A549 (cell line): ENCODE measurements at regions not wholly inside any gene's neighbourhood (a gene's known extent, or its start where the extent isn't known, plus 50 kb on each side); places are given as distances from the start of the nearest gene placed in this dataset.

Experiments used
- ATAC-seq, 2 experiments: fragments of 200-7000 bp in 1 of 2; fragments of >200 bp in 1 of 2; cut with Nextera tagmentation in 1 of 2; cut with Tn5 transposase in 1 of 2; 3 replicates each; pipeline versions ENCODE4 v1.8.0 to v1.9.1; 2018 to 2020; ENCODE audit warnings: mild to moderate bottlenecking in 1 of 2, moderate library complexity in 1 of 2
- CTCF ChIA-PET: fragments of 300-600 bp; sonication (Branson Sonifier 250); formaldehyde crosslinking; extraction: SDS; loops from one replicate; lab custom pipeline; 2021; ENCODE audit warnings: antibody characterized with exemption, inconsistent platforms; lab: Yijun Ruan, JAX
- POLR2A ChIA-PET: fragments of 350-600 bp; formaldehyde crosslinking; extraction: SDS; loops from one replicate; lab custom pipeline; 2021; ENCODE audit warnings: antibody characterized with exemption, inconsistent platforms; lab: Yijun Ruan, JAX
- DNase-seq, 2 experiments: peaks; one replicate each; pipeline versions ENCODE4 v3.0.0 to v3.0.0-alpha.2; 2011 to 2016; ENCODE audit warnings: low read depth in 1 of 2, low spot score in 1 of 2
- FAIRE-seq: peaks from 2 replicates; lab custom pipeline; 2011; peaks lifted over from hg19 to GRCh38; lab: Jason Lieb, UNC
- H3K27ac ChIP-seq, 2 experiments: fragments of >200 bp; sonication (Bioruptor Twin); formaldehyde crosslinking; 3 replicates each; pipeline ENCODE4 v1.5.1; 2016 to 2017
- H3K4me1 ChIP-seq: fragments of >200 bp; sonication (Bioruptor Twin); formaldehyde crosslinking; 3 replicates; pipeline ENCODE4 v1.6.1; 2016
- H3K4me2 ChIP-seq: fragments of >200 bp; sonication (Bioruptor Twin); formaldehyde crosslinking; 3 replicates; pipeline ENCODE4 v1.6.1; 2016
- H3K4me3 ChIP-seq: fragments of >200 bp; sonication (Bioruptor Twin); formaldehyde crosslinking; 3 replicates; pipeline ENCODE4 v1.5.1; 2016
- H3K9me3 ChIP-seq: fragments of >200 bp; sonication (Bioruptor Twin); formaldehyde crosslinking; 3 replicates; pipeline ENCODE4 v1.6.1; 2016
- BCL3 ChIP-seq: fragments of >200 bp; sonication (Bioruptor Twin); formaldehyde crosslinking; IDR thresholded peaks from 3 replicates; pipeline ENCODE4 v1.6.1; 2016
- CBX2 ChIP-seq: fragments of 200-600 bp; sonication (generic); IDR thresholded peaks from 2 replicates; pipeline ENCODE4 v1.6.1; 2016; ENCODE audit warnings: low read depth, mild to moderate bottlenecking, borderline replicate concordance
- CEBPB ChIP-seq, 2 experiments: fragments of >200 bp in 1 of 2; sonication (Bioruptor Twin) in 1 of 2; formaldehyde crosslinking in 1 of 2; IDR thresholded peaks; 2 replicates each; pipeline ENCODE4 v1.6.1; 2012 to 2016
- EHMT2 ChIP-seq: fragments of 200-600 bp; sonication (generic); IDR thresholded peaks from 2 replicates; pipeline ENCODE4 v1.6.1; 2016; ENCODE audit warnings: antibody characterized with exemption, low read depth, mild to moderate bottlenecking, moderate library complexity
- ELK1 ChIP-seq: fragments of 150-350 bp; IDR thresholded peaks from 2 replicates; pipeline ENCODE4 v1.6.1; 2014; ENCODE audit warnings: low read depth, mild to moderate bottlenecking, low read length
- EP300 ChIP-seq, 2 experiments: fragments of >200 bp; sonication (Bioruptor Twin); formaldehyde crosslinking; IDR thresholded peaks; 2 replicates in 1 of 2; 3 replicates in 1 of 2; pipeline ENCODE4 v1.6.1; 2016 to 2017
- FOSL2 ChIP-seq, 2 experiments: fragments of 450-650 bp in 1 of 2; fragments of >200 bp in 1 of 2; sonication (Bioruptor Twin) in 1 of 2; formaldehyde crosslinking; IDR thresholded peaks; 2 replicates each; pipeline versions ENCODE4 v1.5.0 to v1.6.1; 2016 to 2020; ENCODE audit warnings: mild to moderate bottlenecking in 1 of 2, moderate library complexity in 1 of 2
- GATA3 ChIP-seq: IDR thresholded peaks from 2 replicates; pipeline ENCODE4 v1.6.1; 2012; ENCODE audit warnings: borderline replicate concordance
- HES2 ChIP-seq: fragments of >200 bp; sonication (Bioruptor Twin); formaldehyde crosslinking; IDR thresholded peaks from 2 replicates; pipeline ENCODE4 v1.6.1; 2016
- HOXB5 ChIP-seq: fragments of 250-450 bp; sonication (Bioruptor Pico); IDR thresholded peaks from 2 replicates; pipeline ENCODE4 v1.5.0; 2020; ENCODE audit warnings: mild to moderate bottlenecking, moderate library complexity
- JUN ChIP-seq, 2 experiments: fragments of >200 bp; sonication (Bioruptor Twin); formaldehyde crosslinking; IDR thresholded peaks; 2 replicates in 1 of 2; 3 replicates in 1 of 2; pipeline ENCODE4 v1.6.1; 2016 to 2017
- JUNB ChIP-seq: fragments of >200 bp; sonication (Bioruptor Twin); formaldehyde crosslinking; IDR thresholded peaks from 2 replicates; pipeline ENCODE4 v1.6.1; 2016
- KDM1A ChIP-seq: fragments of 200-600 bp; sonication (generic); IDR thresholded peaks from 2 replicates; pipeline ENCODE4 v1.6.1; 2016; ENCODE audit warnings: low read depth, mild to moderate bottlenecking
- MAFK ChIP-seq: fragments of 450-650 bp; IDR thresholded peaks from 2 replicates; pipeline ENCODE4 v1.6.1; 2014; ENCODE audit not compliant: partially characterized antibody
- MAX ChIP-seq: IDR thresholded peaks from 2 replicates; pipeline ENCODE4 v1.6.1; 2012
- PBX3 ChIP-seq: IDR thresholded peaks from 2 replicates; pipeline ENCODE4 v1.6.1; 2012
- RAD21 ChIP-seq, 2 experiments: fragments of >200 bp in 1 of 2; sonication (Bioruptor Twin) in 1 of 2; formaldehyde crosslinking in 1 of 2; IDR thresholded peaks in 1 of 2; conservative IDR thresholded peaks in 1 of 2; 2 replicates in 1 of 2; 3 replicates in 1 of 2; pipeline ENCODE4 v1.6.1; 2012 to 2018; ENCODE audit warnings: inconsistent platforms in 1 of 2
- REST ChIP-seq: fragments of 200-600 bp; sonication (generic); IDR thresholded peaks from 2 replicates; pipeline ENCODE4 v1.6.1; 2016; ENCODE audit warnings: antibody characterized with exemption, mild to moderate bottlenecking, moderate library complexity
- SMC3 ChIP-seq: fragments of >200 bp; sonication (Bioruptor Twin); formaldehyde crosslinking; IDR thresholded peaks from 3 replicates; pipeline ENCODE4 v1.6.1; 2018; ENCODE audit warnings: inconsistent platforms
- TFCP2L1 ChIP-seq: fragments of 250-450 bp; sonication (Bioruptor Pico); IDR thresholded peaks from 2 replicates; pipeline ENCODE4 v1.5.0; 2021; ENCODE audit warnings: mild to moderate bottlenecking
- WGBS: methylation state at CpG from one replicate; pipeline ENCODE4 v1.1.6; 2017; ENCODE audit errors: missing lambda C conversion rate; 5-methylcytosine and 5-hydroxymethylcytosine counted together

GRCh38 chr4:14726441-14726840 is 275.8 kb upstream of the CPEB2 start:
- no peaks in the 10 kb centered on the region for H3K9me3 ChIP-seq
- TF ChIP-seq REST (no peak), MAX (0 out of 2 replicates have a peak, but pooled peaks have one; percentile 5), MAFK (no peak), EHMT2 (no peak), CBX2 (no peak), KDM1A (no peak)
- TF ChIP-seq, all 56 proteins: peak for 1
- ATAC-seq (peak; percentile 28 to 30; a peak in 2 of 6 replicates), FAIRE-seq (no peak), DNase-seq (peak in 1 of 2 experiments; percentile 4)
- 11% methylated on average over 3 of the region's 3 CpGs for WGBS
- peak overlapping the region; percentile 67 for H3K4me2 ChIP-seq
- H3K4me1 ChIP-seq = peaks cover 20% of the 10 kb centered on the region
- no peak overlapping the region for H3K4me3 ChIP-seq
- CTCF ChIA-PET = no interaction called here
- POLR2A ChIA-PET = no interaction called here
- H3K27ac ChIP-seq = peak overlapping the region; percentile 79 to 87

- DNase-seq = peak; percentile 40 to 80
- peak; percentile 64 to 86; a peak in 5 of 6 replicates for ATAC-seq
- POLR2A ChIA-PET = no interaction called here
- H3K4me1 ChIP-seq = peaks cover 20% of the 10 kb centered on the region
- no peaks in the 10 kb centered on the region for H3K9me3 ChIP-seq
- WGBS = 2% methylated on average over 4 of the region's 4 CpGs
- peak overlapping the region; percentile 79 to 87 for H3K27ac ChIP-seq
- TF ChIP-seq CEBPB (IDR thresholded peaks at IDR 0.05) = peak in 1 of 2 experiments; percentile 61; a peak in 2 of 4 replicates
- peak; percentile 76 to 77; a peak in 4 of 5 replicates for TF ChIP-seq EP300 (IDR thresholded peaks at IDR 0.05)
- peak; percentile 51 for TF ChIP-seq FOSL2 (IDR thresholded peaks at IDR 0.05)
- peak; percentile 84 for TF ChIP-seq FOSL2 (CRISPR knock-in tag; IDR thresholded peaks at IDR 0.05)
- peak; percentile 9; the same call in 1 of the 3 replicates for TF ChIP-seq SMC3
- peak; percentile 84 for TF ChIP-seq GATA3
- peak; percentile 54; the same call in 1 of the 3 replicates for TF ChIP-seq BCL3
- TF ChIP-seq JUNB = peak; percentile 85
- TF ChIP-seq ELK1 = no peak
- peak; percentile 88 for TF ChIP-seq HOXB5 (CRISPR knock-in tag)
- TF ChIP-seq RAD21 (conservative IDR thresholded peaks at IDR 0.05 in 1 of 2, IDR thresholded peaks at IDR 0.05 in 1 of 2) = peak in 1 of 2 experiments; percentile 30; a peak in 2 of 5 replicates
- peak; percentile 32 to 61; a peak in 2 of 5 replicates for TF ChIP-seq JUN (IDR thresholded peaks at IDR 0.05)
- 0 out of 2 replicates have a peak, but pooled peaks have one; percentile 14 for TF ChIP-seq PBX3
- no peak for TF ChIP-seq HES2
- no peak for TF ChIP-seq TFCP2L1
- no peak for FAIRE-seq
- H3K4me3 ChIP-seq = no peak overlapping the region
- peak overlapping the region; percentile 67 for H3K4me2 ChIP-seq
- CTCF ChIA-PET = no interaction called here
These were observed 275.4 kb upstream of the CPEB2 start for GRCh38 chr4:14726877-14727361.
